ENCODE measurements at regions not wholly inside any gene's neighbourhood (a gene's known extent, or its start where the extent isn't known, plus 50 kb on each side); places are given as distances from the start of the nearest gene placed in this dataset.
"Not testable (repeated sequence)": the region's sequence is repeated elsewhere in the genome, so short reads cannot be mapped to it uniquely, and the experiment has no call there.

DNA sequence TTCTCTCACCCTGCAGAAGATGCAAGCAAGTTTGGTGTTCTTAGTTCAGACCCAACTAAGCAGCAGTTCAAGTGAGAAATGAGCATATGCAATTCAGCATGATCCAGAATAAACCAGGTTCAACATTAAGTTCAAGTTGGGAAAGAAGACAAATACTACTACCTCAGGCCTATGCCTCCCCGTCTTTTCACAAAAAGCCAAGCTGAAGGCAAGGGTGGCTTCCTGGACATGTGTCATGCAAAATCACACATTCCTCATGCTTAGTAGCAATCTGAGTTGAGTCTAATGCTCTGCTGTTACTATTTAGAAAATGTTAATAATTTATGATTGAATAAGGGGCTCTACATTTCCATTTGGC is 453.4 kb upstream of the GRAMD2B start:
- Mint-ChIP-seq H3K9me3 (no peaks in the 10 kb centered on the region), H3K27me3 (ENCODE audit: low read depth) (no peaks in the 10 kb centered on the region), H3K4me3 (no peak overlapping the region), H3K4me1 (ENCODE audit: low read depth) (no peaks in the 10 kb centered on the region), H3K27ac (no peak overlapping the region), H3K36me3 (ENCODE audit: low read depth) (no peaks in the 10 kb centered on the region)

DNA sequence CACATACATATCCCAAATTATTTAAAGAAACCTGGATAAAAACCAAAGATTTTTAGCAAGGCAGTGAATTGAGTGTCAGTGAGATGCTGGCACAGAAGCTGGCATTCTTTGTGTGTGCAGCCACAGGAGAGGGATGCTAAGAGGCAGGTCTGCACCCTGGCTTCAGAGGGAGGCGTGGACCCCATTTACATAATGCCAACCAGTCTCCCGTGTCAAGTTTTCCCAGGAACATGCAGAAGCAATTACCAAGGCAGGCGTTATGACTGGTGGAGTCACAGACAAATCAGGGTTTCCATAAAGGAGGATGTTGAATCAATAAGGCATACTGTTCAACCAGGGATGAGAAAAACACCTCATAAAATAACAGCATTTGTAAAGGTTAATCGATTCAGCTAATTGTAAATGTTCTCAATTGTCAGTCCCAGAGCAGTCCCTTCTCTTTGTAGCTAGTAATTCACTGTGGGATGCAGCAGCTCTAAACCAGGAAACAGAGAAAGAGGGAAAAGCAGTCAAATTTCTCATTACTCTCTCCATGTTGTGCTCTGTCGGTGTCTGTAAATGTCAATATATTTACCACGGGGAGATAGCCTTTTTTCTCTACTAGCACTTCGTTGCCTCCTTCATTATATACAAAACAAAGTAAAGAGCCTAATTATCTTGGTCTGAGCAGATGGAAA is 452.4 kb upstream of the GRAMD2B start:
- Mint-ChIP-seq H3K36me3 (ENCODE audit: low read depth) (no peaks in the 10 kb centered on the region), H3K27ac (no peak overlapping the region), H3K27me3 (ENCODE audit: low read depth) (no peaks in the 10 kb centered on the region), H3K4me3 (no peak overlapping the region), H3K4me1 (ENCODE audit: low read depth) (no peaks in the 10 kb centered on the region), H3K9me3 (no peaks in the 10 kb centered on the region)

DNA sequence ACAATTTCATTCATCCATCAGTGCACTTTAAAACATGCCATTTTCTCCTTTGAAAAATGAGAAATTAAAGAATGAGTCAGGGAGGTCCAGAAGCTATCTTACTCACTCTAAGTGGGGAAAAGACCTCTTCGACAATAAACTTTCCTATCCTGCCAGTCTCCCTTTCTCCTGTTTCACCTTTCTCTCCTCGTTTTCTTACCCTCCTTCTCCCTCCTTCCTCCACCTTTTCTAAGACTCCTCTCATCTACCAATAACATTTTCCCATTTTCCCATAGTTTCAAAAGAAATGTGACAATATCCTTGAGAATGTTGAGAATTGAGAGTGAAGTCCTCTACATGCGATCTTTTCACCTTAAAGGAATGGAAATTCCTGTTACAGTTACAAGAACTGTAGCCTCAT is 450.5 kb upstream of the GRAMD2B start:
- Mint-ChIP-seq H3K4me3 (no peak overlapping the region), H3K9me3 (no peaks in the 10 kb centered on the region)

DNA sequence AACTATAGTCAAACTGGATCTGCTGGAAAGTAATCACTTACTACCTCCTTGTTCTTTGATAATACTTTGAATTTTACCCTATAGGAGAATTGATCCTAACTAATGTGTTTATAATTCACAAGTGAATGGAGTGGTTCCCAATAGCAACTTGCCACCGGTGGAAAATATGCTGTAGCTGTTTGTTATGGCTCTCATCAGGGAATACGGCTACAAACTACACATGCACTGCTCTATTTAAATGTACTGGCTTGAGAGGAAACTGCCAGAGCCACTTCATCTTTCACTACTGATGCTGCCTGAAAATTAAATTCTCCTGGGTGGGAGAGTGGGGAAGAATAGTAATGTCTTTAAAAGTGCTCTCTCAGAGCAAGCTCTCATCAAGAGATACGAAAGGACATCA is 448.5 kb upstream of the GRAMD2B start:
- Mint-ChIP-seq H3K36me3 (ENCODE audit: low read depth) (no peaks in the 10 kb centered on the region), H3K9me3 (no peaks in the 10 kb centered on the region), H3K4me3 (no peak overlapping the region), H3K27ac (no peak overlapping the region), H3K27me3 (ENCODE audit: low read depth) (no peaks in the 10 kb centered on the region), H3K4me1 (ENCODE audit: low read depth) (no peaks in the 10 kb centered on the region)

More for the DNA sequence above, 450.5 kb upstream of the GRAMD2B start:
- Mint-ChIP-seq H3K27ac (no peak overlapping the region), H3K27me3 (ENCODE audit: low read depth) (no peaks in the 10 kb centered on the region), H3K36me3 (ENCODE audit: low read depth) (no peaks in the 10 kb centered on the region), H3K4me1 (ENCODE audit: low read depth) (no peaks in the 10 kb centered on the region)

DNA sequence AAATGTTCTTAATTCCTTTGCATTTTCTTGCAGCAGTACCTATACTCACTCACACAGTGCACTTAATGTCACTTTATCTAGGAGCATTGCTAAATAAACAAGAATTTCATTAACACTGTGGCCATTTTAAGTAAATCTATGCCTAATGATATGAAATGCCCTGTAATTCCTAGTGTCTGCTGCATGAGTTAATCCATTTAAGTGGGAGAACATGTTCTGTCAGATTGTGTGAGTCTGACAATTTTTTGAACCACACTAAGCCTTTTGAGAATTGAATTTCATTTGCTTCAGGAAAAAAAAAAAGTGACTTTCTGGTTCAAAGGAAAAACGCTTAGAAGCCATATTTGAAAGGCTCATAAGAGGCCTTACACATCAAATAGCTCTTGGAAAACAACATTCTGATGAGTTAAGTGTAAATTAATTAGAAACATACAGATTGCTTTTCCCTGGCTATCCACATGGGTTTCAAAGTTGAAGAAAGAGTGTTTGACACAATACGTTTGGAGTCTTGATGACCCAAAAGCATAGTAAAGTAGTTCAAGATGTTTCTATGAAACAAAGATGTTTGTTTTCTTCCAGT is 446.7 kb upstream of the GRAMD2B start:
- Mint-ChIP-seq H3K4me3 (no peak overlapping the region), H3K4me1 (ENCODE audit: low read depth) (no peaks in the 10 kb centered on the region), H3K9me3 (no peaks in the 10 kb centered on the region), H3K27me3 (ENCODE audit: low read depth) (no peaks in the 10 kb centered on the region), H3K27ac (no peak overlapping the region), H3K36me3 (ENCODE audit: low read depth) (no peaks in the 10 kb centered on the region)

DNA sequence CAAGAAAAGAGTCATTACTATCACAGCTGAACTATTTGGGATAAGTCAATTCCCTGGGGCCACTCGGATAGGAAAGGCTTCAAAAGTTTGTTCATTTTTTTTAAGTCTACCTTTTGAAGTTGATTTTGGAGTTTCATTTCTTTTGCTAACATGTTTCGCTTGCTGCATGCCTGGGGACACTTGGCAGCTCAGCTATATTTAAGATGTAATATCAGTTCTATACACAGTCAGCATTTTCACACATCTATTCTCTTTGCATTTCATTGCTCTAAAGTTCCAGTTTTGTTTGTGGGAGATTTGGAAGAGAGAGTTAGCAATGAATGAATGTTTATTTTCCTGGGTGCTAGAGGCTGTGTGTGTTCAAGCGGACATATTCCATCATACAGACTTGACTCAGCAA is 445.2 kb upstream of the GRAMD2B start:
- Mint-ChIP-seq H3K36me3 (ENCODE audit: low read depth) (no peaks in the 10 kb centered on the region), H3K27ac (no peak overlapping the region), H3K4me1 (ENCODE audit: low read depth) (no peaks in the 10 kb centered on the region), H3K4me3 (no peak overlapping the region), H3K9me3 (no peaks in the 10 kb centered on the region), H3K27me3 (ENCODE audit: low read depth) (no peaks in the 10 kb centered on the region)

DNA sequence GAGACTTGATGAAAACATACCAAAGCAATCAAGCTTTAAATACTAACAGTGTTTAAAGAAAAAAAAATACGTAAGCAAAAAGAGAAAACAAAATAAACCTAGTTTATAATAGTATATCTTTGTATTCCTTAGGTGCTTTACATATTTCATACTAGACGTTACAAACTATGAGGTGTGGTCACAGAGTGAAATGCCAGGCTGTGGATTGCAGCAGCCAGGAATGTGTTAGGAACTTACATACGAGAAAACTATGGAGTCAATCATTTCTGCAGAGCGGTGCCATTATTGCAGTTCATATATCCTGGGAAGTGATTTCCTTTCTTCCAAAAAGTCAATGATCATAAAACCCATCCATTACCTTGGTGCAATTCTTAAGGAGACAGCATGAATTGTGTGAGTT is 443.6 kb upstream of the GRAMD2B start:
- H3K4me1 Mint-ChIP-seq (ENCODE audit: low read depth), result no peaks in the 10 kb centered on the region
- H3K27ac Mint-ChIP-seq, result no peak overlapping the region
- H3K4me3 Mint-ChIP-seq, result no peak overlapping the region
- H3K9me3 Mint-ChIP-seq, result no peaks in the 10 kb centered on the region
- no peaks in the 10 kb centered on the region for H3K36me3 Mint-ChIP-seq (ENCODE audit: low read depth)
- no peaks in the 10 kb centered on the region for H3K27me3 Mint-ChIP-seq (ENCODE audit: low read depth)

DNA sequence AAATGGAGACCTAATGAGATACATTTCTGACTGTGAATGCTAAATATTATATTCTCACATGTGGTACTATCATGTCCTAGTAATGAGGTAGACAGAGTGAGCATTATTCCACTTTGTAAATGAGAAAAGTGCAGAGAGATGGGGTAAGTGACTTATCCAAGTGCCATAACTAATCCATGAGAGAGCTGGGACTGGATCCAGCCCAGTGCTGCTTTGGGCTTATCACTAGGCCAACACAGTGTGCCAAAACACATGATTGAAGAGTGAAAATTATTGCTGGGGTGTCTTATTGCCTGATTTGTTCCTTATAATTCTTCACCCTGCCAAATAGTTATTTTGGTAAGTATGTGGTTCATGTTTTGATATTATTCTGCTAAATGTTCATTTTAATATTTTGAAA is 442.2 kb upstream of the GRAMD2B start:
- Mint-ChIP-seq H3K4me3 (no peak overlapping the region), H3K9me3 (no peaks in the 10 kb centered on the region), H3K4me1 (ENCODE audit: low read depth) (no peaks in the 10 kb centered on the region), H3K27ac (no peak overlapping the region), H3K36me3 (ENCODE audit: low read depth) (no peaks in the 10 kb centered on the region), H3K27me3 (ENCODE audit: low read depth) (no peaks in the 10 kb centered on the region)

DNA sequence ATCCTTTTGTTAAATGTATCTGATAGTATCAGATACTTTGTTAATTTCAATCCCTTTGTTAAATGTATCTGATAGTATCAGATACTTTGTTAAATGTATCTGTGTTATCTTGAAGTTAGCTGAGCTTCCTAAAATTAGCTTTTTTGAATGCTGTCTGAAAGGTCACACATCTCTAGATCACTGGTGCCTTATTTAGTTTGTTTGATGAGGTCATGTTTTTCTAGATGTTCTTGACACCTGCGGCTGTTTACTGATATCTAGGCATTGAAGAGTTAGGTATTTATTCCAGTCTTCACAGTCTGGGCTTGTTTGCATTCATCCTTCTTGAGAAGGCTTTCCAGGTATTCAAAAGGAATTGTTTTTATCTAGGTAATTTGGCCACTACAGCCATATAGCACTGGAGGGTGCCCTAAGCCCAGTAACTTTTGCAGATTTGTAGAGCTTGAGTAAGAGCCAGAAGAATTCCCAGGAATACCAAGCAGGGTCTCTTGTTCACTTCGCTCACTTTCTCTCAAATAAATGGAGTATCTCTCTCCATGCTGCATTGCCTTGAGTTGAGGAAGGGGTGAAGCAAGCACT is 435.4 kb upstream of the GRAMD2B start:
- Mint-ChIP-seq H3K36me3 (ENCODE audit: low read depth) (no peaks in the 10 kb centered on the region), H3K27me3 (ENCODE audit: low read depth) (no peaks in the 10 kb centered on the region), H3K27ac (no peak overlapping the region), H3K9me3 (no peaks in the 10 kb centered on the region), H3K4me3 (no peak overlapping the region), H3K4me1 (ENCODE audit: low read depth) (no peaks in the 10 kb centered on the region)

DNA sequence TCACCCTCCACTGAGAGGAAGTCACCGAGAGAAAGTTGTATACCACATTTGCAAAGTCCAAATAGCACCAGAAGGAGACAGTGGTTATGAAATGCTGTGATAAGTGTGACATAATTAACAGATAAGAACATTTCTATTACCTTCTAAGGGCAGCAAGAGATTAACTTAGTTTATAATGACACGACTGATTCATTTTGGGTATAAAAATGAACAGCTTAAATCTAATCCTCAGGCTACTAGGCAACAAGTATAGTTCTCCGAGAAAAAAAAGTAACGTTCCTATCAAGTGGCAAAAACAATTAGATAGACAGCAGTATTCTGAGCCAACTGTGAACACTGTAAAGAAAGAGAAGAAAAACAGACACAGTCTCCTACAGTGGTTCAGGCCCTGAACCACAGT is 431.2 kb upstream of the GRAMD2B start:
- peaks cover 6% of the 10 kb centered on the region for H3K9me3 Mint-ChIP-seq
- no peak overlapping the region for H3K27ac Mint-ChIP-seq
- H3K4me1 Mint-ChIP-seq (ENCODE audit: low read depth), result no peaks in the 10 kb centered on the region
- H3K36me3 Mint-ChIP-seq (ENCODE audit: low read depth), result no peaks in the 10 kb centered on the region
- no peaks in the 10 kb centered on the region for H3K27me3 Mint-ChIP-seq (ENCODE audit: low read depth)
- H3K4me3 Mint-ChIP-seq, result no peak overlapping the region

DNA sequence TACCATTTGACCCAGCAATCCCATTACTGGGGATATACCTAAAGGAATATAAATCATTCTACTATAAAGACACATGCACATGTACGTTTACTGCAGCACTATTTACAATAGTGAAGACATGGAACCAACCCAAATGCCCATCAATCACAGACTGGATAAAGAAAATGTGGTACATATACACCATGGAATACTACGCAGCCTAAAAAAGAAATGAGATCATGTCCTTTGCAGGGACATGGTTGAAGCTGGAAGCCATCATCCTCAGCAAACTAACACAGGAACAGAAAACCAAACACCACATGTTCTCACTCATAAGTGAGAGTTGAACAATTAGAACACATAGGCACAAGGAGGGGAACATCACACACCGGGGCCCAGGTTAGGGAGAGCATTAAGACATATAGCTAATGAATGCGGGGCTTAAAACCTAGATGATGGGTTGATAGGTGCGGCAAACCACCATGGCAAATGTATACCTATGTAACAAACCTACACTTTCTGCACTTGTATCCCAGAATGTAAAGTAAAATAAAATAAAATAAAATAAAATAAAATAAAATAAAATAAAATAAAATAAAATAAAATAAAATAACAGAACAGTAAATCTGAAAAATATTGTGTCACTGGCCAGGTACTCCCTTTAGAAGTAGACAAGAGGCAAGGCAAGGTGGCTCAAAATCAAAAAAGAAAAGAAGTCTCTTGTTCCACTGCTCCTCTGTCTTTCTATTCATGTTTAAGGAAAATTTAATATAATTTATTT is 423.8 kb upstream of the GRAMD2B start:
- H3K4me1 Mint-ChIP-seq (ENCODE audit: low read depth); H3K27ac Mint-ChIP-seq; H3K27me3 Mint-ChIP-seq (ENCODE audit: low read depth); H3K4me3 Mint-ChIP-seq; H3K36me3 Mint-ChIP-seq (ENCODE audit: low read depth); H3K9me3 Mint-ChIP-seq: not testable (repeated sequence)

DNA sequence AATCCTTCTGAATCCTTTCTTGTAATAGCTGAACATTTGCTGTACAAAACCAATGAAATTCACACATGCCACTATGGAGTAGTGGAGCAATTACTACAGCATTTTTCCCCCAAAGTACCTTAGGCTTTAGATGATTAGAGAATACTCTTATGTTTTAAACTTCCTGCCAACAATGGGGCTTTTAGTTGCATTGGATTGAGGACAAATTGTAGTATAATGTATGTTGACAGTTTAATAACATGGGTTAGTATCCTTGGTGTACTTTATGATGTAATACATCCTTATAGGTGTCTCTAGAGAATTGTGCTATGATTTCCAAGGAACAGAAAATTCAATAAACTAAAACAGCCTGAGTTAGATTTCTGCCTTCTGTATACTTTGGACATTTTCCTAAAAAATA is 422.7 kb upstream of the GRAMD2B start:
- no peak overlapping the region for H3K27ac Mint-ChIP-seq
- H3K36me3 Mint-ChIP-seq (ENCODE audit: low read depth), result no peaks in the 10 kb centered on the region
- H3K4me3 Mint-ChIP-seq, result no peak overlapping the region
- no peaks in the 10 kb centered on the region for H3K4me1 Mint-ChIP-seq (ENCODE audit: low read depth)
- peaks cover 6% of the 10 kb centered on the region for H3K9me3 Mint-ChIP-seq
- H3K27me3 Mint-ChIP-seq (ENCODE audit: low read depth), result no peaks in the 10 kb centered on the region

DNA sequence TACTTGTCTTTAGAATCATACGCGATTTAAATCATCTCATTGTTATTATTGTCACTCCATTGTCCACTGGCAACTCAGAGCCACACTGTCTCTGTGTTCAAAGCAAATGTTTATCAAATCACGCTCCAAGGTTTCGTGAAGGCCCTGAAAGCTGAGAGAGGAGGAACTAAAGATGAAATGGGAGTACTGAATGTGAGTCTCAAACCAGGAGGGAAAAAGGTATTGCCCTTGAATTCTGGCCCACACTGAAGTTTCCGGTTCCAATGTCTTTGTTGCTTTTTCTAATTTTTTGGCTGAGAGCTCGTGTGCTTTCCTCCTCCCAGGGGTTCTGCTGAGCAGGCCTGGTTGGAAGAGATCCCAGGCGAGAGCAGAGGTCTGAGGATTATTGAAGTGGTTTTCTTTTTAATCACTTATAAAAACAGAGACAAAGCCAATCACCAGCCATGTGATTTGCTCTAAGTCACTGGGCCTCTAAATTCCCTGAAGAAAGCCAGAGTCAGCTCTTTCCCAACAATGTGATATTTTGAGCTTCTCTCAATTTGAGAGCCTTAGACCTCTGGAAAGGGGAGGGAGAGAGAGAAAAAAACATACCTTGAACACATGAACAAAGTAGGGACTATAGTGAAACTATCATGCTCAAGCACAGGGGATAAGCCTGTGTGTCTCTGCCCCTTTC is 420.8 kb upstream of the GRAMD2B start:
- no peak overlapping the region for H3K4me3 Mint-ChIP-seq
- H3K9me3 Mint-ChIP-seq, result no peaks in the 10 kb centered on the region
- no peaks in the 10 kb centered on the region for H3K36me3 Mint-ChIP-seq (ENCODE audit: low read depth)
- no peak overlapping the region for H3K27ac Mint-ChIP-seq
- no peaks in the 10 kb centered on the region for H3K4me1 Mint-ChIP-seq (ENCODE audit: low read depth)
- no peaks in the 10 kb centered on the region for H3K27me3 Mint-ChIP-seq (ENCODE audit: low read depth)

DNA sequence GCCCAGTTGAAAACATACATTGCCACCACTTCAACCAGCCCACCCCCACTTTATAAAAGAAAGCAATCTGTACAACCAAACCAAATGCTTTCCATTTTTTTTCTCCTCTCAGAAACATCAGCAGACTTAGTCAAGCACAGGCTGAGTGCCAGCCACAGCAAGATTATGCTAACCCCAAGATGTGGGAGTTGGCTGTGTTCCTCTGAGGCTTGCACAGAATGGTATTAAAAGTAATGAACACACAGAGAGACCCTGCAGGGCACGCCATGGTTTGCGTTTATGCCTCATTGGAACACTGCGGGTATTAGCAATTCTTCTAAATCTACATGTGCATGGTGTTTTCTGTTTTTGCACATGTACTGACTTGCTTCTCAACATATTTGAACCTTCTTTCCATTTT is 419.9 kb upstream of the GRAMD2B start:
- H3K36me3 Mint-ChIP-seq (ENCODE audit: low read depth), result no peaks in the 10 kb centered on the region
- H3K27me3 Mint-ChIP-seq (ENCODE audit: low read depth), result no peaks in the 10 kb centered on the region
- no peak overlapping the region for H3K27ac Mint-ChIP-seq
- H3K4me1 Mint-ChIP-seq (ENCODE audit: low read depth), result no peaks in the 10 kb centered on the region
- no peaks in the 10 kb centered on the region for H3K9me3 Mint-ChIP-seq
- no peak overlapping the region for H3K4me3 Mint-ChIP-seq

DNA sequence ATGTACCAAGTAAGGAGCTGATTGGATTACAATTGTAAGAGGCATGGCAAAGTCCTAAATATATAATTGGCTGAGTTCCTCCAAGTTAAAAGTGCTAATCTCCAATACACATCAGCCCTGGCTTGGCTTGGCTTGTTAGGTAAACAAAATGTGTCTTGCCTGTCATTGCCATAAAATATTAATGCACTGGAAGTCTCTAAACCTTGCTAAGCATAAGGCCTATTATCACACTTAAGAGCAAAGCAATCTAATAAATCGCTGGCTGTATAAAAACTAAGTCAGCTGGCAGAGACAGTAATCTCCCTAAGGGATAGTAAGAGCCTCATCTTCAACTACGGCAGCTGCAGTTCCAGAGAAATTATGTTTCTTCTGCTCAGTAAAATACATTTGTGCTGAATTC is 418.6 kb upstream of the GRAMD2B start:
- H3K27me3 Mint-ChIP-seq (ENCODE audit: low read depth), result no peaks in the 10 kb centered on the region
- no peaks in the 10 kb centered on the region for H3K9me3 Mint-ChIP-seq
- no peaks in the 10 kb centered on the region for H3K36me3 Mint-ChIP-seq (ENCODE audit: low read depth)
- no peak overlapping the region for H3K27ac Mint-ChIP-seq
- H3K4me3 Mint-ChIP-seq, result no peak overlapping the region
- H3K4me1 Mint-ChIP-seq (ENCODE audit: low read depth), result no peaks in the 10 kb centered on the region
